RWPE2 (cell line): ENCODE measurements at regions not wholly inside any gene's neighbourhood (a gene's known extent, or its start where the extent isn't known, plus 50 kb on each side); places are given as distances from the start of the nearest gene placed in this dataset.
A peak's percentile ranks its signal among the peaks of the same experiment; 100 is the strongest.

Source experiments
- ATAC-seq: fragments of 200-7000 bp; cut with Tn5 transposase; 3 replicates; pipeline ENCODE4 v1.9.1; 2021; ENCODE audit warnings: low read depth
- DNase-seq: peaks from one replicate; pipeline ENCODE4 v3.0.0-alpha.2; 2020; ENCODE audit warnings: low spot score
- H3K27ac ChIP-seq: fragments of 450-650 bp; 2 replicates; pipeline ENCODE4 v1.5.1; 2017; ENCODE audit warnings: mild to moderate bottlenecking; ENCODE audit not compliant: poor library complexity, severe bottlenecking
- H3K27me3 ChIP-seq: fragments of 250-450 bp; sonication (Bioruptor Pico); 2 replicates; pipeline ENCODE4 v1.5.1; 2021; ENCODE audit warnings: mild to moderate bottlenecking, moderate library complexity; ENCODE audit not compliant: insufficient read depth, poor library complexity, severe bottlenecking
- H3K36me3 ChIP-seq: fragments of 250-450 bp; sonication (Bioruptor Pico); 2 replicates; pipeline ENCODE4 v1.5.1; 2020; ENCODE audit warnings: low read depth, mild to moderate bottlenecking, moderate library complexity
- H3K4me1 ChIP-seq: fragments of 250-450 bp; sonication (Bioruptor Pico); 2 replicates; pipeline ENCODE4 v1.5.1; 2021; ENCODE audit warnings: mild to moderate bottlenecking, moderate library complexity; ENCODE audit not compliant: insufficient read depth, poor library complexity, severe bottlenecking
- H3K4me3 ChIP-seq: fragments of 250-450 bp; sonication (Bioruptor Pico); 2 replicates; pipeline ENCODE4 v1.5.1; 2021; ENCODE audit warnings: mild to moderate bottlenecking, moderate library complexity; ENCODE audit not compliant: severe bottlenecking
- H3K9me3 ChIP-seq: fragments of 250-450 bp; sonication (Bioruptor Pico); 2 replicates; pipeline ENCODE4 v1.5.1; 2021; ENCODE audit warnings: mild to moderate bottlenecking, moderate library complexity; ENCODE audit not compliant: severe bottlenecking
- TF ChIP-seq, protein P1 (sequence below): fragments of 450-650 bp; IDR thresholded peaks from one replicate; pipeline ENCODE4 v1.5.1; 2017; ENCODE audit warnings: mild to moderate bottlenecking, moderate library complexity; ENCODE audit not compliant: poor library complexity, severe bottlenecking

DNA sequence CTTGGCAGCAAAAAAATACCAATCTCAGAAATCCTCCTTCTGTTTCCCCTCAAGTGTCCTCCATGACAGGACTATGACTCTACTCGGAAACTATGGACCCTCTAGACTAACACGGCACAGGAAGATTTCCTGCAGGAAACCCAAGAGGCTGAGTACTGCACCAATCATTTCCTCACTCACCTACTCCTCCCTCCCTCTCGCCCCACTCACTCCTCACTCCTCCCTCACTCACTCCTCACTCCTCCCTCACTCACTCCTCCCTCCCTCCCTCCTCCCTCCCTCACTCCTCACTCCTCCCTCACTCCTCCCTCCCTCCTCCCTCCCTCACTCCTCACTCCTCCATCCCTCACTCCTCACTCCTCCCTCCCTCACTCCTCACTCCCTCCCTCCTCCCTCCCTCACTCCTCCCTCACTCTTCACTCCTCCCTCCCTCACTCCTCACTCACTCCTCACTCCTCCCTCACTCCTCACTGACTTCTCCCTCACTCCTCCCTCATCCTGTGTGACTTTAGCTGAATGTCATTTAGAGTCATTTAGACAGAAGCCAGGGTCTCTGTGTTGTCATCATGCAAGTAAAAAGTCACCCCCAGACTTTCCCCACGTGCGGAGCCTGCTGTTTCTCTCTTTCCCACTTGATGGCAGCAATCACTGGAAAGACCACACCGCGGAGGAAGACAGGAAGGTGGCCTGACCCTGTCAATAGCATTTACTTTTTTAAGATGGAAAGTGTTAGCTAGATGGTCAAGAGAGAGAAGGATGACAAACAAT lies 226.8 kb upstream of the PDE10A start:
- TF ChIP-seq, protein P1, sequence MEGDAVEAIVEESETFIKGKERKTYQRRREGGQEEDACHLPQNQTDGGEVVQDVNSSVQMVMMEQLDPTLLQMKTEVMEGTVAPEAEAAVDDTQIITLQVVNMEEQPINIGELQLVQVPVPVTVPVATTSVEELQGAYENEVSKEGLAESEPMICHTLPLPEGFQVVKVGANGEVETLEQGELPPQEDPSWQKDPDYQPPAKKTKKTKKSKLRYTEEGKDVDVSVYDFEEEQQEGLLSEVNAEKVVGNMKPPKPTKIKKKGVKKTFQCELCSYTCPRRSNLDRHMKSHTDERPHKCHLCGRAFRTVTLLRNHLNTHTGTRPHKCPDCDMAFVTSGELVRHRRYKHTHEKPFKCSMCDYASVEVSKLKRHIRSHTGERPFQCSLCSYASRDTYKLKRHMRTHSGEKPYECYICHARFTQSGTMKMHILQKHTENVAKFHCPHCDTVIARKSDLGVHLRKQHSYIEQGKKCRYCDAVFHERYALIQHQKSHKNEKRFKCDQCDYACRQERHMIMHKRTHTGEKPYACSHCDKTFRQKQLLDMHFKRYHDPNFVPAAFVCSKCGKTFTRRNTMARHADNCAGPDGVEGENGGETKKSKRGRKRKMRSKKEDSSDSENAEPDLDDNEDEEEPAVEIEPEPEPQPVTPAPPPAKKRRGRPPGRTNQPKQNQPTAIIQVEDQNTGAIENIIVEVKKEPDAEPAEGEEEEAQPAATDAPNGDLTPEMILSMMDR: peak; percentile 65

DNA sequence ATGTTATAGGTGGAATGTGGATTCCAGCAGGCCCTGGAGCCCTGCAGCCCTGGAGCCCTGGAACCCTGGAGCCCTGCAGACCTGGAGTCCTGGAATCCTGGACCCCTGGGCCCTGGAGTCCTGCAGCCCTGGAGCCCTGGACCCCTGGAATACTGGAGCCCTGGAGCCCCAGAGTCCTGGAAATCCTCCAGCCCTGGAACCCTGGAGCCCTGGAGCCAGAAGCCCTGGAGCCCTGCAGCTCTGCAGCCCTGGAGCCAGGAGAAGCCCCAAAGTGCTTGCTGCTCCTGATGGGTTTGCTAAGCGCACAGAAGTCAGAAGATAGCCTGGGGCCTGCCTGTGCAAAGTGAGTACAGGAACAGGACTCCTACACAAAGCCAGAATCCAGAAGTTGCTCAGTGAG lies 223.1 kb upstream of the PDE10A start:
- TF ChIP-seq, protein P1: no peak
- H3K27me3 ChIP-seq: no peaks in the 10 kb centered on the region
- no peak for ATAC-seq
- no peak for DNase-seq
- no peaks in the 10 kb centered on the region for H3K36me3 ChIP-seq
- no peak overlapping the region for H3K4me3 ChIP-seq
- H3K27ac ChIP-seq: no peak overlapping the region
- H3K4me1 ChIP-seq: no peaks in the 10 kb centered on the region
- no peaks in the 10 kb centered on the region for H3K9me3 ChIP-seq

More for the DNA sequence above, 226.8 kb upstream of the PDE10A start:
- Histone ChIP-seq H3K4me1 (no peaks in the 10 kb centered on the region), H3K27me3 (no peaks in the 10 kb centered on the region), H3K27ac (no peak overlapping the region), H3K36me3 (no peaks in the 10 kb centered on the region), H3K9me3 (no peaks in the 10 kb centered on the region), H3K4me3 (no peak overlapping the region)
- ATAC-seq: peak; percentile 65; the same call in 1 of the 3 replicates
- DNase-seq: no peak

- TF ChIP-seq, protein P1: peak; percentile 86
- Histone ChIP-seq H3K27me3 (no peaks in the 10 kb centered on the region), H3K4me1 (no peaks in the 10 kb centered on the region), H3K36me3 (no peaks in the 10 kb centered on the region), H3K4me3 (no peak overlapping the region), H3K27ac (no peak overlapping the region), H3K9me3 (no peaks in the 10 kb centered on the region)
- no peak for DNase-seq
- ATAC-seq: peak; percentile 90
These were observed 222.0 kb upstream of the PDE10A start for GRCh38 chr6:165884813-165885765.

DNA sequence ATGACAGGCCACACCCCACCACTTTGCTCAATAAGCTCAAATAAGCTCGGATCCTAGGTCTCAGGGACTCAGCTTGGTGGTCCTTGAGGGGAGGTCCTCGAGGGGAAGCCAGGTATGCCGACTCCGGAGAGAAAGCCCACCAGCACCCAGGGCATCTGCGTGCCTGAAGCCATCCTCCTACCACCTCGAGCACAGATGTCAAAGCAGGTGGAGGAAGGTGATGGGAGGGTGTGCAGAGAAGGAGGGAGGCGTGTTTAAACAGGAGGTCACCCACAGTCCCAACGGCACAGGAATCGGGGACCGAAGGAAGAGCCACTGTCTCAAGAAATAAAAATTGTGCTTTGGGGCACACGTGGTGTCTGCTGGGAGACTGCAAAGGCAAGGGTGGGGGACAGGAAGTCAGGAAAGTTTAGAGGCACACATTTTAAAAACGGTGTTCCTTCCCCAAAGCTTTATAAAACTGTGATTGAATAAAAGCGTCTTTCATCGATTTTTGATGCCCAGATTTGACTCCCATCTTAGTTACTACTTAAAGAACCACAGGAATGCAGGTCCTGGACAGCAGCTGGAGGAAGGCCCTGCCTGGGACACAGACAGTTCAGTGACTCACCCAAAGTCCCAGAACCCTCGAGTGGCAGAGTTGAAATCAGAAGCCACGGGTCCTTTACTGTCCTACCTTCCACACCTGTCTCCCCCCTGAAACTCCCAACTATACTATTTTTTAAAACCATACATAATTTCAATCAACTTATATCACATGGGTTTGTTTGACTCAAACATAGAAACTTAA lies 221.0 kb upstream of the PDE10A start:
- no peak for DNase-seq
- Histone ChIP-seq H3K27ac (no peak overlapping the region), H3K27me3 (no peaks in the 10 kb centered on the region), H3K9me3 (no peaks in the 10 kb centered on the region), H3K36me3 (no peaks in the 10 kb centered on the region), H3K4me3 (no peak overlapping the region), H3K4me1 (no peaks in the 10 kb centered on the region)
- peak; percentile 29; the same call in 1 of the 3 replicates for ATAC-seq
- TF ChIP-seq, protein P1: no peak
